Activated T-cell treated with anti-CD3 and anti-CD28 coated beads for 24 hours (primary cell): ENCODE measurements at regions not wholly inside any gene's neighbourhood (a gene's known extent, or its start where the extent isn't known, plus 50 kb on each side); places are given as distances from the start of the nearest gene placed in this dataset.
"Not testable (repeated sequence)": the region's sequence is repeated elsewhere in the genome, so short reads cannot be mapped to it uniquely, and the experiment has no call there.

ENCODE experiments used
- DNase-seq: peaks from one replicate; pipeline ENCODE4 v3.0.0-alpha.2; 2020; ENCODE audit warnings: low read depth

- not testable (repeated sequence) for DNase-seq
Measured at GRCh38 chr9:42377530-42378417, 194.3 kb downstream of the SPATA31A6 start.

- DNase-seq = no peak
Measured at GRCh38 chr9:42378418-42378815, 195.0 kb downstream of the SPATA31A6 start.

- DNase-seq = not testable (repeated sequence)
Measured at GRCh38 chr9:42379602-42380001, 196.1 kb downstream of the SPATA31A6 start.

- DNase-seq = not testable (repeated sequence)
Measured at GRCh38 chr9:42384585-42384984, 201.1 kb downstream of the SPATA31A6 start.

GRCh38 chr9:42385574-42386120 is 202.2 kb downstream of the SPATA31A6 start:
- DNase-seq = not testable (repeated sequence)

GRCh38 chr9:42386477-42386876 is 203.0 kb downstream of the SPATA31A6 start:
- no peak for DNase-seq

- no peak for DNase-seq
Measured at GRCh38 chr9:42388146-42388690, 204.8 kb downstream of the SPATA31A6 start.

- no peak for DNase-seq
Measured at GRCh38 chr9:42388846-42389245, 205.4 kb downstream of the SPATA31A6 start.

GRCh38 chr9:42392773-42393455 is 209.5 kb downstream of the SPATA31A6 start:
- DNase-seq = not testable (repeated sequence)

GRCh38 chr9:42396318-42396717 is 212.9 kb downstream of the SPATA31A6 start:
- DNase-seq = no peak

- not testable (repeated sequence) for DNase-seq
Measured at GRCh38 chr9:42397336-42397735, 213.9 kb downstream of the SPATA31A6 start.

- not testable (repeated sequence) for DNase-seq
Measured at GRCh38 chr9:42402919-42403318, 219.5 kb downstream of the SPATA31A6 start.

GRCh38 chr9:42409581-42409980 is 226.1 kb downstream of the SPATA31A6 start:
- not testable (repeated sequence) for DNase-seq

GRCh38 chr9:42412354-42412753 is 228.9 kb downstream of the SPATA31A6 start:
- DNase-seq = not testable (repeated sequence)

GRCh38 chr9:42414865-42415264 is 231.4 kb downstream of the SPATA31A6 start:
- DNase-seq = not testable (repeated sequence)

GRCh38 chr9:42419652-42420051 is 236.2 kb downstream of the SPATA31A6 start:
- DNase-seq = not testable (repeated sequence)

- DNase-seq = not testable (repeated sequence)
Measured at GRCh38 chr9:42420324-42420723, 236.9 kb downstream of the SPATA31A6 start.

- not testable (repeated sequence) for DNase-seq
Measured at GRCh38 chr9:42421630-42422029, 238.2 kb downstream of the SPATA31A6 start.

- DNase-seq = not testable (repeated sequence)
Measured at GRCh38 chr9:42430674-42431615, 247.5 kb downstream of the SPATA31A6 start.

- DNase-seq = not testable (repeated sequence)
Measured at GRCh38 chr9:42431616-42432010, 248.2 kb downstream of the SPATA31A6 start.
